HepG2 (cell line): ENCODE measurements at regions not wholly inside any gene's neighbourhood (a gene's known extent, or its start where the extent isn't known, plus 50 kb on each side); places are given as distances from the start of the nearest gene placed in this dataset.

ENCODE experiments used
- ATAC-seq: fragments of 200-7000 bp; cut with Tn5 transposase; 3 replicates; pipeline ENCODE4 v1.9.1; 2020; ENCODE audit warnings: mild to moderate bottlenecking, moderate library complexity
- BruUV-seq: library from RNA; stranded (reverse); fragments of 400-500 nt; replicated peaks from 2 replicates; lab custom pipeline; 2021; lab: Mats Ljungman, UMichigan
- CTCF ChIA-PET: fragments of 300-600 bp; formaldehyde crosslinking; extraction: SDS; loops from one replicate; lab custom pipeline; 2021; ENCODE audit warnings: low total read pairs, inconsistent platforms, low intra/inter-chr PET ratio; lab: Yijun Ruan, JAX
- POLR2A ChIA-PET: fragments of 350-600 bp; sonication (Branson Sonifier 250); formaldehyde crosslinking; loops from one replicate; lab custom pipeline; 2020; ENCODE audit warnings: antibody characterized with exemption, inconsistent platforms; lab: Yijun Ruan, JAX
- DNase-seq: peaks from one replicate; pipeline ENCODE4 v3.0.0-alpha.2; 2015; ENCODE audit warnings: low spot score
- FAIRE-seq: peaks from 3 replicates; lab custom pipeline; 2011; peaks lifted over from hg19 to GRCh38; lab: Jason Lieb, UNC
- H2AFZ ChIP-seq: one replicate; pipeline ENCODE4 v1.6.1; 2011; ENCODE audit warnings: low read length, inconsistent platforms
- H3K27ac ChIP-seq: fragments of 300-600 bp; 3 replicates; pipeline ENCODE4 v1.8.0; 2011; ENCODE audit warnings: mixed run types, mild to moderate bottlenecking, mixed read lengths, low read length, inconsistent platforms; ENCODE audit not compliant: insufficient read depth; ENCODE audit errors: extremely low read length
- H3K27me3 ChIP-seq, 2 experiments: fragments of 200-600 bp in 1 of 2; 2 replicates in 1 of 2; 3 replicates in 1 of 2; pipeline versions ENCODE4 v1.6.0 to v1.8.0; 2011; ENCODE audit warnings: low read length in 2 of 2, mild to moderate bottlenecking in 2 of 2, moderate library complexity in 2 of 2, inconsistent platforms in 1 of 2; ENCODE audit not compliant: insufficient read depth in 2 of 2, control insufficient read depth in 1 of 2
- H3K36me3 ChIP-seq, 2 experiments: fragments of 200-600 bp in 1 of 2; replicated peaks in 1 of 2; 2 replicates in 1 of 2; 3 replicates in 1 of 2; pipeline versions ENCODE4 v1.5.1 to v1.8.0; 2011; ENCODE audit warnings: low read length in 2 of 2, inconsistent platforms in 1 of 2; ENCODE audit not compliant: insufficient read depth in 2 of 2, control insufficient read depth in 1 of 2
- H3K4me1 ChIP-seq: 2 replicates; pipeline ENCODE4 v1.5.1; 2012; ENCODE audit warnings: low read length, inconsistent platforms; ENCODE audit not compliant: insufficient read depth
- H3K4me2 ChIP-seq: 2 replicates; pipeline ENCODE4 v1.6.0; 2011; ENCODE audit warnings: low read depth, low read length, inconsistent platforms
- H3K4me3 ChIP-seq, 3 experiments: fragments of 200-600 bp in 1 of 3; sonication (generic), shearing (Covaris generic) in 1 of 3; replicated peaks in 1 of 3; 2 replicates each; pipeline ENCODE4 v1.5.1; 2011 to 2016; ENCODE audit warnings: low read length in 3 of 3, inconsistent platforms in 2 of 3, low read depth in 2 of 3, mild to moderate bottlenecking in 2 of 3, control low read depth in 1 of 3, mixed read lengths in 1 of 3; ENCODE audit not compliant: insufficient read depth in 1 of 3
- H3K79me2 ChIP-seq: one replicate; pipeline ENCODE4 v1.6.1; 2011; ENCODE audit warnings: low read length, inconsistent platforms; ENCODE audit not compliant: insufficient read depth
- H3K9ac ChIP-seq: 2 replicates; pipeline ENCODE4 v1.6.0; 2011; ENCODE audit warnings: mild to moderate bottlenecking, low read depth, low read length, inconsistent platforms; ENCODE audit not compliant: insufficient read depth
- H3K9me3 ChIP-seq: 2 replicates; pipeline ENCODE4 v1.5.1; 2012; ENCODE audit warnings: mild to moderate bottlenecking, low read length
- H4K20me1 ChIP-seq: 2 replicates; pipeline ENCODE4 v1.6.0; 2011; ENCODE audit warnings: inconsistent platforms, mild to moderate bottlenecking, low read length, moderate library complexity; ENCODE audit not compliant: insufficient read depth
- HMGA1 ChIP-seq: sonication (generic); formaldehyde crosslinking; conservative IDR thresholded peaks from 2 replicates; pipeline ENCODE4 v1.4.0; 2020; ENCODE audit warnings: missing genetic modification reagents
- HNF4A ChIP-seq: sonication (generic); formaldehyde crosslinking; IDR thresholded peaks from 2 replicates; pipeline ENCODE4 v1.4.0; 2020; ENCODE audit warnings: missing genetic modification reagents
- TOPORS ChIP-seq: sonication (generic); formaldehyde crosslinking; IDR thresholded peaks from 2 replicates; pipeline ENCODE4 v1.8.0; 2023; ENCODE audit warnings: mild to moderate bottlenecking, missing genetic modification reagents
- ZNF20 ChIP-seq: sonication (generic); formaldehyde crosslinking; IDR thresholded peaks from 2 replicates; pipeline ENCODE4 v1.4.0; 2020; ENCODE audit warnings: mild to moderate bottlenecking, moderate library complexity, missing genetic modification reagents
- ZNF737 ChIP-seq: sonication (generic); formaldehyde crosslinking; IDR thresholded peaks from 2 replicates; pipeline ENCODE4 v1.5.0; 2020; ENCODE audit warnings: missing genetic modification reagents, mild to moderate bottlenecking, borderline replicate concordance
- ZNF790 ChIP-seq: sonication (generic); formaldehyde crosslinking; IDR thresholded peaks from 2 replicates; pipeline ENCODE4 v1.8.0; 2022; ENCODE audit warnings: missing genetic modification reagents, mild to moderate bottlenecking, borderline replicate concordance
- WGBS: methylation state at CpG from one replicate; pipeline ENCODE4 v1.1.6; 2017; ENCODE audit warnings: low lambda C conversion rate; 5-methylcytosine and 5-hydroxymethylcytosine counted together
- in situ Hi-C: cut with HindIII; loops from 2 replicates; pipeline ENCODE4 v1.10.0; 2017; ENCODE audit warnings: low pct_unique_long_range_greater_than_20kb; ENCODE audit not compliant: extremely low pct_ligation_motif_present
- intact Hi-C: fragments of 100-400 bp; cut with micrococcal nuclease; formaldehyde crosslinking; loops from one replicate; pipeline ENCODE4 v1.10.0; 2022; ENCODE audit not compliant: unreplicated experiment
- TF ChIP-seq, protein P1 (sequence below): sonication (generic); formaldehyde crosslinking; IDR thresholded peaks from 2 replicates; pipeline ENCODE4 v1.4.0; 2020; ENCODE audit warnings: low read depth, mild to moderate bottlenecking, missing genetic modification reagents

DNA sequence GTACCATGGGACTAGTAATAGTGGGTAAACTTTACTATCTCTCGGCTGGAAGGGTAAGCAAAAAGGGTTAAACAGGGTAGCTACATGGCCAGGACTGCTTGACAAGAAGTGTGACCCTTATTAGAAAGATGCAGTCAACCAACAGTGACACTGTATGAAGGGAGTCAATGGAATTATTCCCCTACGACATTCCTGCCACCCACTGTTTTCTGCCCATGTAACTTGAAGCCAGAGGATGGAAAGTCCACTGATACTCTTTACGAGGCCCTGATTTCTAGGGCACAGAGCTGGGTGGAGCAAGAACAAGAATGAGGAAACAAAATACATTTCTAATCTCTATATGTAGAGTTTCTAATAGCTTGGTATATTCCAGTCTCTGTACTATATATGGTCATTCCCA is 1102.5 kb downstream of the CDH11 start:
- Histone ChIP-seq H3K4me1 (no peaks in the 10 kb centered on the region), H3K27ac (no peak overlapping the region), H4K20me1 (no peaks in the 10 kb centered on the region), H3K79me2 (no peaks in the 10 kb centered on the region), H3K9me3 (peaks cover 26% of the 10 kb centered on the region), H3K9ac (no peak overlapping the region), H3K4me3 (no peak overlapping the region), H3K27me3 (no peaks in the 10 kb centered on the region), H2AFZ (no peak overlapping the region), H3K36me3 (no peaks in the 10 kb centered on the region), H3K4me2 (no peak overlapping the region)
- no TSS peak for BruUV-seq
- POLR2A ChIA-PET: no interaction called here
- ATAC-seq: no peak
- CTCF ChIA-PET: no interaction called here
- TF ChIP-seq ZNF737 (no peak), HMGA1 (CRISPR knock-in tag) (no peak), ZNF790 (CRISPR knock-in tag) (no peak), ZNF20 (CRISPR knock-in tag) (no peak), HNF4A (CRISPR knock-in tag) (no peak)
- WGBS: 11% methylated on average over 3 of the region's 3 CpGs
- DNase-seq: no peak
- FAIRE-seq: no peak
- intact Hi-C loops: no loop called here
- in situ Hi-C loops: no loop called here

DNA sequence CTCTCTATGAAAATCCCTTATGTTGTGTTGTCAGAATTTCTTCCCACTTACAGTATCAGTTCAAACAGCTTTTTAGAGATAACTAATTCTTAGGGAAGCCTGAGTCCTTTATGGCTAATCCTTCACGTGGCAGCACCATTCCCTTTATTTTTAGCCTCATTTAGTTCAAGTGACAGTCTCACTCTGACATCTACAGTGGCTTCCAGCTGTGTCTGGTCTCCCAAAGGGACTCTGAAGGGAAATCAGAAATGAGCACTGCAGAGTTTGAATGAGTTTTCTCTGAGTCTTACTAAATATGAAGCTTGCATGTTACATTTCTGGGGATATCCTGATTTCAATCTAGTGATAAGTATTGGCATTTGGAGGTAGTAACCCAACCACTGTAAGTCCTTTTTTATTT is 1104.1 kb downstream of the CDH11 start:
- in situ Hi-C loops: no loop called here
- Histone ChIP-seq H3K27ac (no peak overlapping the region), H3K9me3 (peaks cover 26% of the 10 kb centered on the region), H3K4me3 (no peak overlapping the region), H2AFZ (no peak overlapping the region), H3K9ac (no peak overlapping the region), H3K4me1 (no peaks in the 10 kb centered on the region), H3K4me2 (no peak overlapping the region), H3K79me2 (no peaks in the 10 kb centered on the region), H3K27me3 (no peaks in the 10 kb centered on the region), H3K36me3 (no peaks in the 10 kb centered on the region), H4K20me1 (no peaks in the 10 kb centered on the region)
- 0% methylated on average over 1 of the region's 1 CpG for WGBS
- ChIA-PET CTCF (no interaction called here), POLR2A (no interaction called here)
- TF ChIP-seq TOPORS: no peak
- TF ChIP-seq, protein P1, sequence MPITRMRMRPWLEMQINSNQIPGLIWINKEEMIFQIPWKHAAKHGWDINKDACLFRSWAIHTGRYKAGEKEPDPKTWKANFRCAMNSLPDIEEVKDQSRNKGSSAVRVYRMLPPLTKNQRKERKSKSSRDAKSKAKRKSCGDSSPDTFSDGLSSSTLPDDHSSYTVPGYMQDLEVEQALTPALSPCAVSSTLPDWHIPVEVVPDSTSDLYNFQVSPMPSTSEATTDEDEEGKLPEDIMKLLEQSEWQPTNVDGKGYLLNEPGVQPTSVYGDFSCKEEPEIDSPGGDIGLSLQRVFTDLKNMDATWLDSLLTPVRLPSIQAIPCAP (CRISPR knock-in tag): no peak
- DNase-seq (no peak), ATAC-seq (no peak), FAIRE-seq (no peak)
- BruUV-seq: no TSS peak
- intact Hi-C loops: no loop called here
